ENCODE measurements at regions not wholly inside any gene's neighbourhood (a gene's known extent, or its start where the extent isn't known, plus 50 kb on each side); places are given as distances from the start of the nearest gene placed in this dataset.

DNA sequence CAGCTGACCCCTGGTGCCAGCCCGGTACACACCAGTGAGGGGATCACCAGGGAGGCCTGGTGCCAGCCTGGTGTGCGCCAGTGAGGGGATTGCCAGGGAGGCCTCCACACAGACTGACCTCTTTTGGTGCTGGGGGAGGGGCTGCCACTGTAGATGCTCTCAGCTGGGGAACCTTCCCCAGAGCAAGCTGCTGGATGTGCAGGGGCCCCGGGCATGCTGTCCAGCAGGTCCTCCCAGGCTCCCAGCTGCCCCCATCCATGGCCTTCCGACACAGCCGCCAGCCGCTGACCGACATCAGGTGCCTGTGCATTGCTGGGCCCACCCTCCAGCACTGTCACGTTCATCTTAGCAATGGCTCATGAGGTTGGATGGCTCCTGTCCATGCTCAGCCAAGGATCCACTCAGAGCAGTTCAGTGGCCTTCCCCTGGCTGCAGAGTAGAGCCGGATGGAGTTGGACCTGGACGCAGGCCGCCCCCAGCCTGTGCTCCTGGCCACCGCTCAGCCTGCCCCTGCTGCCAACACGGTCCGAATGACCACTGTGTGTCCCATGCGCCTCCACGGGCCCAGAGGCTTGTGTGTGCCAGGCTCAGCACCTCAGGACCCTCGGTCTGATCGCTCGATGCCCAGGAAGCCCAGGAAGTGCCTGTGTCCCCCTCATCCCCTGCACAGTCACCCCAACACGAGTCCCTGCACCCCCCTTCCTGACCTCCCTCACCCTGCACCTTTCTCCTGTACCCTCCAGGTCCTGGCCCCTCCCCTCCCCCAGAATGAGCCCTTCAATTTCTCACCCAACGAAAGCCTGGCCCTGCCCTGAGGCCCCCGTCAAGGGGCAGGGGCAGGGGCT, 95.7 kb downstream of the YTHDF1 start:
- H3K27me3 ChIP-seq (ENCODE audit: insufficient read depth, low read depth, severe bottlenecking) = no peaks in the 10 kb centered on the region
- TF ChIP-seq, protein P1, sequence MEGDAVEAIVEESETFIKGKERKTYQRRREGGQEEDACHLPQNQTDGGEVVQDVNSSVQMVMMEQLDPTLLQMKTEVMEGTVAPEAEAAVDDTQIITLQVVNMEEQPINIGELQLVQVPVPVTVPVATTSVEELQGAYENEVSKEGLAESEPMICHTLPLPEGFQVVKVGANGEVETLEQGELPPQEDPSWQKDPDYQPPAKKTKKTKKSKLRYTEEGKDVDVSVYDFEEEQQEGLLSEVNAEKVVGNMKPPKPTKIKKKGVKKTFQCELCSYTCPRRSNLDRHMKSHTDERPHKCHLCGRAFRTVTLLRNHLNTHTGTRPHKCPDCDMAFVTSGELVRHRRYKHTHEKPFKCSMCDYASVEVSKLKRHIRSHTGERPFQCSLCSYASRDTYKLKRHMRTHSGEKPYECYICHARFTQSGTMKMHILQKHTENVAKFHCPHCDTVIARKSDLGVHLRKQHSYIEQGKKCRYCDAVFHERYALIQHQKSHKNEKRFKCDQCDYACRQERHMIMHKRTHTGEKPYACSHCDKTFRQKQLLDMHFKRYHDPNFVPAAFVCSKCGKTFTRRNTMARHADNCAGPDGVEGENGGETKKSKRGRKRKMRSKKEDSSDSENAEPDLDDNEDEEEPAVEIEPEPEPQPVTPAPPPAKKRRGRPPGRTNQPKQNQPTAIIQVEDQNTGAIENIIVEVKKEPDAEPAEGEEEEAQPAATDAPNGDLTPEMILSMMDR (IDR thresholded peaks at IDR 0.05; ENCODE audit: low read depth, low read length) = no peak

DNA sequence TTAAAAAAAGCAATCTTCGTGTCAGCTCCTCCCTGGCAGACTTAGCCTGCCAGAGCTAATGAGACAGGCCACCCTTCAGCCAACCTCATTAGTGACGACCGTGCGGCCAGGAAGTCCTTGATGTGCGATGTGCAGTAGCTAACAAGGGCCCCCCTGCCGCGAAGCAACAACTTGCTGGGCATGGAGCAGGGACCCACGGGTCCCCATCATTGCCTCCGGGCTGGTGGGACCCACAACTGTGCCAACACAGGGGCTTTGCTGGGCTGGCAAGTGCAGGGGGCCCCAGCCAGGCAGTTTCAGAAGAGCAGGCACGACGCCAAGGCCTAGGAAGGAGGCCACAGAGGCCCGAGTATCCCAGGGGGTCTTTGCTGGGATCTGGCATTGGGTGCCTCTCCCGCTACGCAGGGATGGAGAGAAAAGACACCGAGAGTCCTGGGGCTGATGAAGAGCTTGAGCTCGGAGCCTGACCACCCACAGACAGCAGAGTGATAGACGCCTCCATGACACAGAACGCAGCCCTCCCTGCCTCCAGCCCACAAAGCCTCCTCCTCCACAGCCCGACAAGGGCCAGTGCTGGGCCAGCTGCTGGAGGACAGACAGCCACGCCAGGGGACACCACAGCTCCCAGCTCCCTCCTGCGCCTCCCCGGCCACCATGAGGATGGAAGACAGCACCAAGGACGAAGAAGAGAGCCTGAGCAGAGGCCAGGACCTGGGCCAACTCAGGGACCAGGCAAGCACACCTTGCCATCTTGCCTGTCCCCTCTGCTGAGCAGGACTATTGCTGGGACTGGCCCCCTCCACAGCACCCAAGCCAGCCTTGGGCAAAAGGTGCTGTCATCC, 96.6 kb downstream of the YTHDF1 start:
- peak overlapping the region; percentile 29; the same call in 1 of the 2 replicates for H3K27ac ChIP-seq
- TF ChIP-seq, protein P1 (IDR thresholded peaks at IDR 0.05; ENCODE audit: low read depth, low read length) = no peak
- DNase-seq = peak; percentile 44
- H3K36me3 ChIP-seq = no peaks in the 10 kb centered on the region
- no peak overlapping the region for H3K4me3 ChIP-seq (ENCODE audit: low read depth, low read length)
- no peaks in the 10 kb centered on the region for H3K27me3 ChIP-seq (ENCODE audit: insufficient read depth, low read depth, severe bottlenecking)
- peaks cover 4% of the 10 kb centered on the region for H3K9me3 ChIP-seq (ENCODE audit: severe bottlenecking)

More for the DNA sequence above, 95.7 kb downstream of the YTHDF1 start:
- peaks cover 4% of the 10 kb centered on the region for H3K9me3 ChIP-seq (ENCODE audit: severe bottlenecking)
- no peak overlapping the region for H3K4me3 ChIP-seq (ENCODE audit: low read depth, low read length)
- no peaks in the 10 kb centered on the region for H3K36me3 ChIP-seq
- DNase-seq = no peak
- no peak overlapping the region for H3K27ac ChIP-seq

DNA sequence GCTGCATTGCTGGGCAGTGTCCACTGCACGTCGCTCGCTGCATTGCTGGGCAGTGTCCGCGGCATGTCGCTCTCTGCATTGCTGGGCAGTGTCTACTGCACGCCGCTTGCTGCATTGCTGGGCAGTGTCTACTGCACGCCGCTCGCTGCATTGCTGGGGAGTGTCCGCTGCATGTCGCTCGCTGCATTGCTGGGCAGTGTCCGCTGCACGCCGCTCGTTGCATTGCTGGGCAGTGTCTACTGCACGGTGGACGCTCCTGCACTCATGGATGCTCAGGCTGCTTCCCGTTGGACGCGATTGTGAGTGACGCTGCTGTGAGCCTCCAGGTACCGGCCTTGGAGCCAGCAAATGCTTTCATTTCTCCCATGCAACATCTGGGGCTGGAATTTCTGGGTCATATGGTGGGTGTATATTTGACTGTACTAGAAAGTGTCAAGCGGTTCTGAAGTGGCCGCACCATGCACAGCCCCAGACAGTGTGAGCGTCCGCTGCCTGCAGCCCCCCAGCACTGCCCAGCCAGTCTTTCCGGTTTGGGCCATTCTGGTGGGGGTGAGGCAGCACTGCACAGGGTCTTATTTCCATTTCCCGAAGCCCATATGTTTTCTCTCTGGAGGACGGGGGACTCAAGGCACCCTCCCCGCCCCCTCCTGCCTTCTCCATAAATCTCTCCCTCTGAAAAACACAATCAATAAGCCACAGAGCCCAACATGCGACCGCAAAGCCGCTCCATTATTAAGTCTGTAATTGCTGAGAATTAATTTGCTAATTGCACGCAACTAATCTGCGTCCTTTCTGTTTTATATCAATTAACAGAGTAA, 97.4 kb downstream of the YTHDF1 start:
- Histone ChIP-seq H3K36me3 (no peaks in the 10 kb centered on the region), H3K27me3 (ENCODE audit: insufficient read depth, low read depth, severe bottlenecking) (no peaks in the 10 kb centered on the region), H3K9me3 (ENCODE audit: severe bottlenecking) (peaks cover 4% of the 10 kb centered on the region), H3K4me3 (ENCODE audit: low read depth, low read length) (no peak overlapping the region), H3K27ac (peak overlapping the region; percentile 29; the same call in 1 of the 2 replicates)
- TF ChIP-seq, protein P1 (IDR thresholded peaks at IDR 0.05; ENCODE audit: low read depth, low read length) = no peak
- peak; percentile 45 for DNase-seq

DNA sequence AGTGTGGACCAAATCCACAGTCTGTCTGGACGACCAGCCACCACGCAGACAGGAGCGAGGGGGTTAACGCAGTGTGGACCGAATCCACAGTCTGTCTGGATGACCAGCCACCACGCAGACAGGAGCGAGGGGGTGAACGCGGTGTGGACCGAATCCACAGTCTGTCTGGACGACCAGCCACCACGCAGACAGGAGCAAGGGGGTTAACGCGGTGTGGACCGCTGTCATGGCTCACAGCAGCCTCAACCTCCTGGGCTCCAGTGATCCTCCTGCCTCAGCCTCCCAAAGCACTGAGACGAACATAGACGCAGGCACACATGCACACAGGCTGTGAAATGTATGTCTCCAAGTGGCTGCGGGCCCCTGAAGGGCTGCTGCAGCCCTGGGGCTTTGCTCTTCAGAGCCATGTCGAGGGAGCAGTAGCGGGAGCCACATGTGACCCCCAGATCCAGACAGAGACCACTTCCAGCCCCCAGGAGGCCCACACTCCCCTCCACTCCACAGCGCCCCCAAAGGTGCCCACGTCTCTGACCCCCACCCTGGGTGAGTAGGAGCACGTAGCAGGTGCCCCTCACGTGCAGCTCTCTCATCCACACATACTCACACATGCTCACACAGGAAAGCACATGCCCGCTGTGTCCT, 98.1 kb downstream of the YTHDF1 start:
- no peak for DNase-seq
- H3K27ac ChIP-seq = no peak overlapping the region
- peaks cover 4% of the 10 kb centered on the region for H3K9me3 ChIP-seq (ENCODE audit: severe bottlenecking)
- no peaks in the 10 kb centered on the region for H3K36me3 ChIP-seq
- no peaks in the 10 kb centered on the region for H3K27me3 ChIP-seq (ENCODE audit: insufficient read depth, low read depth, severe bottlenecking)
- TF ChIP-seq, protein P1 (IDR thresholded peaks at IDR 0.05; ENCODE audit: low read depth, low read length) = no peak
- H3K4me3 ChIP-seq (ENCODE audit: low read depth, low read length) = no peak overlapping the region

DNA sequence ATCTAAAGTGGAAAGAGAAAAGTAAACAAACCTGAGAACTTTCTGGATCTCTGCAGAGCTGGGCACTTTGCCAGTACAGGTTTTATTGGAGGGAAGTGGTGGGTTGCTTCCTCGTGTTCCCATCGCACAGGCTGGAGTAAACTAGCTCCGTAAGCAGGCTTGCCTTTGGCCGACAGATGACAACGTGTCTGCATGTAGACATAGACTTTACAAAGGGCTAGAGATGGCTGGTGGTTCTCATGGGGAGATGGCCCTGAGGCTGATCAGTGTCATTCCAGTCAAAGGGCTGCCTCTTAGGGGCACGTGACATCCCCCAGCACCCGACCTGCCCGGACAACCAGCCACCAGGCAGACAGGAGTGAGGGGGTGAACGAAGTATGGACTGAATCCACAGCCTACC, 98.8 kb downstream of the YTHDF1 start:
- TF ChIP-seq, protein P1 (IDR thresholded peaks at IDR 0.05; ENCODE audit: low read depth, low read length) = no peak
- no peaks in the 10 kb centered on the region for H3K27me3 ChIP-seq (ENCODE audit: insufficient read depth, low read depth, severe bottlenecking)
- DNase-seq = no peak
- H3K4me3 ChIP-seq (ENCODE audit: low read depth, low read length) = no peak overlapping the region
- no peaks in the 10 kb centered on the region for H3K36me3 ChIP-seq
- peaks cover 4% of the 10 kb centered on the region for H3K9me3 ChIP-seq (ENCODE audit: severe bottlenecking)
- no peak overlapping the region for H3K27ac ChIP-seq
